ENCODE measurements at regions not wholly inside any gene's neighbourhood (a gene's known extent, or its start where the extent isn't known, plus 50 kb on each side); places are given as distances from the start of the nearest gene placed in this dataset.
"Not testable (repeated sequence)": the region's sequence is repeated elsewhere in the genome, so short reads cannot be mapped to it uniquely, and the experiment has no call there.

DNA sequence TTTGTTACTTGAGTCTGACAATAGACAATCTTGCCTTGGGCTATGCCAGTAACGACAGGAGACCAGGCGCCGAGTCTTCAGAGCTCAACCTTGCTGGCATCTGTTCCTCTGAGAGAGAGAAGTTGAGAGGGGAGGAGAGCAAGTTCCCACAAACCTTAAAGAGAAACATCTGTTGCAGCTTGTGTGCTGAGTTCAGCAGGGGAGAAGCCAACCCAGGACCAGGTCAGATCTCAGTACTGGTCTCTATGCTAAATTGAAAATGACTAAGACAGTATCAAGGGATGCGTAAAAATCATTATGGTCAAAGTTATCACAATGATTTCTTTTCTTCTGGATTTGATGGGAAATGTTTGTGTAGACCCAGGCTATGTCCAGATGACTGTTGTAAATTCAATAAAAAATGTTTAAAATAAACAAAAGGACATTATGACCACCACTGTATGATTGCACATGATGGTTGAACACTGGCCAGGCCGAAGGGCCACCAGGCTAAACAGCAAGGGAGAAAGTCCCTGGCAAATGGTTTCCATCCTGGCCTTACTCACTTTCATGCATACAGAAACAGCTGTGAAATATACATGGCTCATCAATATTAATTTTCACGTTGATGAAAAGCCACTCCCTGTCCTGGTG, 100.3 kb upstream of the PMAIP1 start:
- DNase-seq, result no peak

DNA sequence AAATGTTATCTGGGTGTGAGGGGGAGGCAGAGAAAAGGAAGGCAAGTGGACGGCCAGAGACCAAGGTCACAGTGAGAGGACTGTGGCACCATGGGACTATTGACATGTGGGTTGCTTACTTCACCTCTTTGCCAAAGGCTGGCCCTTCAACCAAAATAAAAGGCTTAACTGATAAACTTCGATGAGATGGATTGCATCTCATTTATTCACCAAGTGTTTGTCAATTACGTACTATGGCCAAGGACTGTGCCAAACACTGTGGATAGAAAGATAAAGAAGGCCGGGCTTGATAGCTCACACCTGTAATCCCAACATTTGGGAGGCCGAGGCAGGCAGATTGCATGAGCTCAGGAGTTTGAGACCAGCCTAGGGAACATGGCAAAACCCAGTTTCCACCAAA, 98.7 kb upstream of the CCBE1 start:
- DNase-seq, result no peak

DNA sequence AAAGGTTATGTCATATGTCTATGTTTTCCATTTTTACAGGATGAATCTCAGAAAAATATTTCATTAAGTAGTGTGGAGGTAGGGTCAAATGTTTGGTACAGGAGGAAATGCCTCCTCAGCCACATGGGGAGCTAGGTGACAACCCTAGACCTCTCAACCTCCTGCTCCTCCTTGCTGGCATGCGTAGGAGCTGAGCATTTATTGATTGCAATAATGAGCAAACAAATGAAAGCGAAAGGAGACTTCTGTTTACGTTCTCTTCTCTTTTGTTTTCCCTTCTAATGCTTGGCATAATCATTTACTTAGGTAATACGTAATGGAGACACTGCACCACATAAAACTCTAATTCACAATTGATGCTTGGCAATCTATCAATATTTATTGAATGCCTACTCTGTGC, 95.1 kb upstream of the CCBE1 start:
- no peak for DNase-seq

DNA sequence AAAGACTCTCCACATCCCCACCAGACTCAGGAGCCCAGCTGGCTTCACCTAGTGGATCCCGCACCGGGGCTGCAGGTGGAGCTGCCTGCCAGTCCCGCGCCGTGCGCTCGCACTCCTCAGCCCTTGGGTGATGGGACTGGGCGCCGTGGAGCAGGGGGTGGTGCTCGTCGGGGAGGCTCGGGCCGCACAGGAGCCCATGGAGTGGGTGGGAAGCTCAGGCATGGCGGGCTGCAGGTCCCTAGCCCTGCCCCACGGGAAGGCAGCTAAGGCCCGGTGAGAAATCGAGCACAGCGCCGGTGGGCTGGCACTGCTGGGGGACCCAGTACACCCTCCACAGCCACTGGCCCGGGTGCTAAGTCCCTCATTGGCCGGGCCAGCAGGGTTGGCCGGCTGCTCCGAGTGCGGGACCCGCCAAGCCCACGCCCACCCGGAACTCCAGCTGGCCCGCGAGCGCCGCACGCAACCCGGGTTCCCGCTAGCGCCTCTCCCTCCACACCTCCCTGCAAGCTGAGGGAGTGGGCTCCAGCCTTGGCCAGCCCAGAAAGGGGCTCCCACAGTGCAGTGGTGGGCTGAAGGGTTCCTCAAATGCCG, 93.2 kb upstream of the CCBE1 start:
- not testable (repeated sequence) for DNase-seq

DNA sequence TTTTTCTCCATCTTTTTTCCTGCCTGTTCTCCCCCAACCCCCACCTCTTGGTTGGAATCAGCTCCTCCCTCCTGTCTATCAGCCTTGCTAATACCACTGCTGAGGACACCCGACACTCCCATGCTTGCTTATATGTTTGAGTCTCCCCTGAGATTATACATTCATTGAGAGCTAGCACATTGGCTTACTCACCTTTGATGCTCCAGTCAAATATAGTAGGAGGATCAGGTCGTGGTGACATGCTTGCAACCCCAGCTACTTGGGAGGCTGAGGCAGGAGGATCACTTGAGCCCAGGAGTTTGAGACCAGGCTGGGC, 91.5 kb upstream of the CCBE1 start:
- no peak for DNase-seq

DNA sequence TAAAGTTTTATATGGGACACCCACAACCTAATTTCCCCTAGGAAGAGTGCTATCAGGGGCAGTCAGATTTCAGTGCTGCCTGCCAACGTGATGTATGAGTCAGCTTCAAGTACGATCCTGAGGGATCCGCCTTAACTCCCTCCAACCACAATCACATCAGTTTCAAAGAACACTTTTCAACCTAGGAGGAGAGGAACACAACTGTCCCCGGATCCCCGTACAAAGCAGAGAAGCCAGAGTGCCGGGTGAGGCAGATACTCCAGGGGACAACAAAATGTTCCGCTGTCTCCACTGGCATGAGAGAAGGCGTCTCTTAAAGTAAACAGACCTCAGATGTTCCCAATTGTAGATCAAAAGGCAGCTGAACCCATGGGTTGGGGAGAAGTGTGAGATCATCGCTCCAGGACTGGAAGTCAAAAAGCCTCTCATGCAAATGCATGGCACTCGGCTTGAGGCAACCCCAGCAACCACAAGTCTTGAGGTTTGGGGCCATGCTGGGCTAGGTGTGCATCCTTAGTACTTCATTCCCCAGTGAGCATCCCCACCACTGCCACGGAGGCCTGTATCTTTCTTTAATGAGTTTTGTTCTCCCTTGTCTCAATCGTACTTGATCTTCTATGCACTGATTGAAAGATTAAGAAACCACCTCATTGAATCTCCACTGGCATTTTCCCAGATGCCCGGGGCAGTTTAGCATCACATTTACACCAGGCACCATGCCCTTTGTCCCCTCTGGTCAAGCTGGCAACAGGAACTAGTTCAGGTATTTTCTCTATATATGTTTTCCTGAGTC, 91.0 kb upstream of the CCBE1 start:
- DNase-seq, result no peak

DNA sequence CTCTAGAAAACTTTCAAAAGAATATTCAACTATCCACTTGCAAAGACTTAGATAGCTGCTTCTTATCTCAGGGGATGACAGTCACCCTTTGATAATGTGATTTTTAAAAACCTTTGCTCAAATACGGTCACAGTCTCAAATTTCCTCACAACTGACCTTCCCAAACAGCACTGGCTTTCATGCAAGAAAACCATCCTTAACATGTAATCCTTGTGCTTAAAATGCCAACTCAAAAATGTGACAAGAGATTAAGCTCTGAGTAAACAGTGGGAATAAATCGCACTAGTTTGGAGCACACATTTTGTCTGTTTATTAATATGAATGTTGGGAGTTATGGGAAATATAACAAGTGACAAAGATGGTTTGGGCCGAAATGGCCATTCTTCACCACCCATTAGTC, 87.5 kb upstream of the CCBE1 start:
- DNase-seq, result no peak

DNA sequence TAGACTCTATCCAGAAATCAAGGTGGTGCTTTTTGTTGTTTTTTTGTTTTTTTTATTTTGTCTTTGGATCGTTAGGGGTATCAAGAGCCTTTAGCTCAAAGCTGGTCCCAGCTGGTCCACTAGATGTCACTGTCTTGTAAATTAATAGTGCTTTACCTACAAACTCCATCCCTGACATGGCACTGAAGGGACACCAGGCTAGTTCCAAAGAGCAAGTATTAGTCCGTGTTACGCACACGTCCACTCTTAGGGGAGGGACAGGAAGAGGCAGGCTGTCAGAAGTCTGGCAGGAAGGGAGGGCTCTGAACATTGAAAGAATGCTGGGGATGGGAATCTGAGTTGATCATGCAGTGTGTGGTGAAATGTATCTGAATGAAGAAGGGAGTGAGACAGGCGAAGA, 85.9 kb upstream of the CCBE1 start:
- DNase-seq, result no peak

DNA sequence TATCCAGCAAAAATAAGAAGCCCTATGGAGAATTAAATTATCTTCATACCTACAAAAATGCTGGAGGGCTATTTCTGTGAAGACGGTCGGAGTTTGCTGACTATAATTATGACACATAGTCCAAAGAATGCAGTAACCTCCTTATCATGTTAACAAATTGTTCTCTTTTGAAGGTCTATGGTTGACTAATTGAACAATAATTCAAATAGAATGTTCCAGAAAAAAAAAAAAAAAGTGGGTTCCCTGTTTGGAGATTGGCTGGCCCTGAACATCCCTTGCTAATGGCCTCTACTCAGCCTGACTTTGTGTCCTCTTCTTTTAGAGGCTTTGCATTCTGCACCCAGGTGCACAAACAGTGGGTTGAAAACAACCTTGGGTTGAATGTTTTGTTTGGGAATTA, 82.8 kb upstream of the CCBE1 start:
- no peak for DNase-seq

DNA sequence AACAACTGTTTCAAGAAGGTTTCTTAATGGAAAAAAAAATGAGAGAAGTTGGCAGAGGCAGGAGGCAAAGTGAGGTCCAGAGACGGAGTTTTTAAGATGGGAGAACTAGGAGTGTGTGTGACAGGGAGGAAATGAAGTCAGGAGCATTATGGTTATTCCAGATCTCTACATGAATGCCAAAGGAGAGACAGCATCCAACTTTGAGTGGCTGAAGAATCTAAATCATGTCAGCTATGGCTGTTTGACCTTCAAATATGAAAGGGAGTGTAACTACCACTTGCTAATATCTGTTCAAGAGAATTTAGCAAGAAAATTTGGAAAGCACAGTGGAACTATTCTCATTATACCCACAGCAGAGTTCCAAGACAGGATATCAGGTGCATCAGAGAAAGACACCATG, 81.2 kb upstream of the CCBE1 start:
- DNase-seq, result no peak

DNA sequence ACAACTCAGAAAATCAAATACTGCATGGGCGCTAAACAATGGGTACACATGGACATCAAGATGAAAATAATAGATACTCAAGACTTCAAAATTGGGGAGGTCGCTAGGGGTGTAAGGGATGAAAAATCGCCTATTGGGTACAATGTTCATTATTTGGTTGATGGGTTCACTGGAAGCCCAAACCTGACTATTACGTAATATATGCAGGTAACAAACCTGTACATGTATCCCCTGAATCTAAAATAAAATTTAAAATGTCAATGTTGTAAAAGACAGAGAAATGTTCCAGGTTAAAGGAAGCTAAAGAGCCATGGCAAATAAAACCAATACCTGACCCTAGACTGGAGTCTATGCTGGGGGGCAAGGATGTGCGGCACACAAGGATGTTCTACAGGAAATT, 80.4 kb upstream of the CCBE1 start:
- DNase-seq, result no peak

DNA sequence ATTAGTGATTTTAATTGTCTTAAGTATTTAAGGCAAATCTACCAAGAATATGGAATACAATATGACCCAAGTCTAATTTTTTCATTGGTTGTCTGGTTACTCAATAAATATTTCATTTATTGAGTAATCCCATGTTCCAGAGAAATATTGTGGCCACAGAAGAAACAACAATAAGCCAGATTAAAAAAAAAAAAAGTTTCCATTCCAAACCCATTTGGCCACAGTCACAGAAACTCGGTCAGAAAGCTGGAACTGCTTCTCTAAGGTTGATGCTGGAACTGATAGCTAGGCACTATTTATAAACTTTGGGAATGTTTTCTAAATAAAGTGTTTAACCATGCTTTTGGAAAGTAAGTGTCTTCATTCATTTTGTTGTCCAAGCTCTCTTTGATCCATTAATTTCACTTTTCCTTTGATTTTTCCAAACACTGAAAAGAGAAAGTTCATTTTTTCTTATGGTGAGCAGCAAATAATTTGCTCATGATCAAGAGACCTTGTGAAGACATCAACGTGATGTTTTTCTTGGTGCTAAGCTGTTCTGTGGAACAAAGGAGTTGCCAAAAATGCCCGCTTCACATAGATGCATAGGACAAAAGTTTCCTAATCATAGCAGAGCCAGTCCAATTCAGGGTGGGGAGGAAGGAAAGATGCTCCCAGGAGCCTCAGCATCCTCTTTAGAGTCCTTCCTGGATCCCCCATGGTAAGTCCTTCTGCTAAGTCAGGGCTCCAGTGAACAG, 72.1 kb upstream of the CCBE1 start:
- no peak for DNase-seq

DNA sequence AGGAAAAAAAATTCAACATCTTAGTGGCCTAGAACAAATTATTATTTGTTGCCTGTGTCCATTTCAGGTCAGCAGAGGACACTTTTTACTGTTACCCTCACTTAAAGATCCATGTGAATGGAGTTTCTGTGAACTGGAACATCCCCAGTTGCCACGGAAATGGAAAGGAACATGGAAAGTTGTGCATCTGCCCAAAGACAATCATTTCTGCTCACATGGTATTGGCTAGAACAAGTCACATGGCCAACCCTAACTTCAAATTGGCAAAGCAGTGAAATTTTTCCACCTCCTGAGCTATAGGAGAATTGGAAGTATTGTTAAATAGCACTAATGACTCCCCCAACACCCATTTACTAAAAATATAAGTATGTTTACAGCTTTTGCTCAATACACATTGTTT, 71.2 kb upstream of the CCBE1 start:
- no peak for DNase-seq

DNA sequence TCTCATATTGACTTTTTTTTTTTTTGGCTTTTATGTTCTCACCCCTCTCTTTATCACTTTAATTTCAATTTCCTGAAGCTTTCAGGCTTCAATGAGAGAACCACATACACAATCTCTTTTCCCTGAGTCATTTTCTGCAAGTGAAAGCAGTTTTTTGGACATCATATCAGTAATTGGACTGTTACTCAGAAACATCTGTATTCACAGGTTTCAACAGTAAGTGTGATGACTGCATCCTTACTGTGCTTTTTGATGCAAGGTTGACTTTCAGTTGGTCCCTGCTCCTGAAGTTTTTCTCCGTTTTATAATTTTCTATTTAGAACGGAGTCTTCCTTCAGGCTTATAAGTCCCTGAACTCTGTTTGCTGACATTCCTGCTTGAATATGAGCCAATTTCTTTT, 70.5 kb upstream of the CCBE1 start:
- DNase-seq, result no peak

DNA sequence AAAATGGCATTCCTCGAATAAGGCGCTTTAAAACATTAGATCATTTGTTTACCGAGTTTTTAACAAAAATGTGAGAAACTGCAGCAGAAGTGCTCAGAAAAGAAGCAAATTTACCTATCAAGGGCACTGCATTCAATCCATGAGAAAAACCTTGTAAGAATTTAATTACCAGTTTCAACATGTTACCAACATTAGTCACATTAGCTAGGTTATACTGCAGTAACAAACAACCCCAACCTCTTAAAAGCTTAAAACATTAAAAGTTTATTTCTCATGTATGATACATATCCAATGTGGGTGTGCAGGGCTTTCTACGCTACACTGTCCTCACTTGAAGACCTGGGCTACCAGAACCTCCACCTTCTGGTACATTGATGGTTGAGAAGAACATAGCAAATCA, 68.1 kb upstream of the CCBE1 start:
- no peak for DNase-seq

DNA sequence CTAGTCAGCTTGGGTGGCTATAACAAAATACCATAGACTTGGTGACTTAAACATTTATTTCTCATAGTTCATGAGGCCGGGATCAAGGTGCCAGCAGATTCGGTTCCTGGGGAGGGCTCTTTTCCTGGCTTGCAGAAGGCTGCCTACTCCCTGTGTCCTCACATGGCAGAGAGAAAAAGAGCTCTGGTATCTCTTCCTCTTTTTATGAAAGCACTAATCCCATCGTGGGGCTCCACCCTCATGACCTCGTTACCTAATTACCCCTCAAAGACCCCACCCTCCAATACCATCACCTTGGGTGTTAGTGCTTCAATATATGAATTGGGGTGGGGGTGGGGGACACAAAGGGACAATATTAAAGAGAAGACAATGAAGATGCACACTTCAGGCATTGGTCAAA, 67.1 kb upstream of the CCBE1 start:
- no peak for DNase-seq

DNA sequence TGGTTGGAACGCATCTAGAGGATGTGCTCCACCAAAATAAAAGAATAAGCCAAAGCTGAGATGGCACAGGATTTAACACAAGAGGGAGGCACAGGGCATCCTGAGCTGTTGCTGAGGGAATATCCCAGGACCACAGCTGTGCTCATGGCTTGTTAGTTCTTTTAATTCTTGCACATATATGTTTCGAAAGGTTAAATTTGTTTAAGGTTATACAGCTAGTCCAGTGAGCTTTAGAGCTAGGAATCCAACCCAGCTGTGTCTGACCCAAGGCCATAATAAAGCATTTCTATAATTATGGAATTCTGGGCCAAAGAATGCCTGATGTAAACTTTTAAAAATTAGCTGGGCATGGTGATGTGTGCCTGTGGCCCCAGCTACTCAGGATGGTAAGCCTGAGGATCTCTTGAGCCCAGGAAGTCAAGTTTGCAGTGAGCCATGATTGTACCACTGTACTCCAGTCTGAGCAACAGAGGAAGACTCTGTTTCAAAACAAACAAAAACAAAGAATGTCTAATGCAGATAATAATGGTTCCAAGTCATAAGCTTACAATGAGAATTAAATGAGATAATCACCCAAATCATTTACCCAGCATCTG, 66.4 kb upstream of the CCBE1 start:
- no peak for DNase-seq

DNA sequence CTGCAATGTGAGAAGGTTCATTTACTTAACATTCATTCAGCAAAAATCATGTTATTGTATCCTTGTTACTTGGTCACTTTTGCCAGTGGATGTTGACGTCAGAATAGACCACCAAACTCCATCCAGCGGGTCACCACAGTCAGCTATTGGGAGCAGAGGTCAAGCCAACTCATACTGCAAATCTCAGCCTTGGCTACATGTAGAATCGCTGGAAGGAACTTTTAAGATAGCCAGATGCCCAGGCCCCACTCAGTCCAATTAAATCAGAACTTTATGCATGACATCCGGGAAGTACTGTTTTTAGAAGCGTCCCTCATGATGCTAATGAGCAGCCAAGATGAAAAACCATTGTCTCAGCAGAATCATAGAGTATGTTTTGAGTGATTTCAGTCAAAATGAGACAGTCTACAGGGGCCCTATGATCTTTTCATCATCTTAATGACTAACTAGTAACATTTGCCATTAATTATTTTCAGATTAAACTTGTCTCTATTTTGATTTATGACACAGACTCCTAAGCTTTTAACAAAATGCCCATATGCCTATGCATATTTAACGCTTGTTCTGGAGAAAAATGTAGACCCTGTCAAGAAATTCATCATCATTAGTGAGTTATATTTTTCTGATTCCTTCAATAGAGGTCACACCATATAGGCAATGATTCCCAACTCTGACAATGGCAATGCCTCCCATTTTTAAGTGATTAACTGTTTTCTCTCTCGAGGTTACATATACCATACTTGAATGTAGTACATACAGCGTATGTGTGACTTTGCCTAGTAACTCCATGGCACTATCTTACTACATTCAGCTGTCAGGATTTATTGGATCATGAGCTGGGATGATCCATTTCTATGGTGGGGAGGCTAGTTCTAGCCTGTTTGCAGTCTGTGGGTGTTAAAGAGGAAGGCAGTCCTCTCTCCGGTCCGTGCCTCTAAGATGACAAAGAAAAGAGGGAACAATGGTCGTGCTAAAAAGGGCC, 63.7 kb upstream of the CCBE1 start:
- DNase-seq, result no peak

DNA sequence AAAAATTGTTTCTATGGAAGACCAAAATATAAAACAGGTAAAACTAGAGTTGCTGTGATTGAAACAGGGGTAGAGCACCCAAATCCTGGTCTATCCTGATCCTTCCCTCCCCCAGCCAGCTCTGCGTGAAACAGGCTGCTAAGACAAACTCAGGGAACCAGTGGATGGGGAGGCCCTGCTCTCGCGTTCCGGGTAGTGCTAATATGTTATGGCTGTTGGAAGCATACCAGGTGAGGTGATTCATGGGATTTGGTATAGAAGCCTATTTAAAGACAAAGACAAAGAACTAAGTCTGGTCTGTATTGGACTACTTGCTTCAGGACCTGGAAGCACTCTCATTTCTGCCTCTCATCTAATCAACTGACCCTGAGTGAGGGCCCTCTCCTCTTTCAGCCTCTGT, 63.0 kb upstream of the CCBE1 start:
- no peak for DNase-seq

DNA sequence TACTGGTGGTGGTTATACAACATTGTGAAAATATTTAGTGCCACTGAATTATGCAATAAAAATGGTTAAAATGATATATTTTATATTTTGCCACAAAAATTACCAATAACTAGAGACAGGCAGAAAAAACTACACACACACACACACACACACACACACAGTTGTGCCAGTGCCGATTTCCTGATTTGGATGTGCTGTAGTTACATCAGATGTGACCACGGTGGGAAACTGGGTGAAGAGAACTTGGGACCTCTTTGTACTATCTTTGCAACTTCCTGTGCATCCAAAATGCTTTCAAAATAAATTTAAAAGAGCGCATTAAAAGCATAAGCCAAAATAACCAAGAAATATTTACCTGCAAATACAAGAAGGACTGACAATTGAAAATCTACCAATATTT, 61.6 kb upstream of the CCBE1 start:
- DNase-seq, result no peak

DNA sequence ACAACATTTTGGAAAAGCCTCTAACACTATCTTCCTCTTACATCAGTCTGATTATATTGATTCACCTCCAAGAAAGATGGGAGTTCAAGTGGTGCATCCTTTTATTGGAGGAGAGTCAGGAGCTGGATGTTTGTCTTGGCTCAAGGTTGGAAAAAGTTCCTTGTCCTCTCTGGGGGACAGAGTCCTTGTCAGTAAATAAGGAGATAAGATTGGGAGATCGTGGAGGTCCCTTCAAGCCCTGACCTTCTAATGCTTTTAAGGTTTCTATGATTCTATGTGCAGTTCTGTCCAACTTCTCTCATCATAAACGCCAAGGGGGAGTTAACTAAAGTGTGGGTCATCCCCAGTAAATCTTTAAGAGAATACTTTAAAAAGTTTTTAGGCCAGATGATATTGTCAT, 60.9 kb upstream of the CCBE1 start:
- DNase-seq, result no peak

DNA sequence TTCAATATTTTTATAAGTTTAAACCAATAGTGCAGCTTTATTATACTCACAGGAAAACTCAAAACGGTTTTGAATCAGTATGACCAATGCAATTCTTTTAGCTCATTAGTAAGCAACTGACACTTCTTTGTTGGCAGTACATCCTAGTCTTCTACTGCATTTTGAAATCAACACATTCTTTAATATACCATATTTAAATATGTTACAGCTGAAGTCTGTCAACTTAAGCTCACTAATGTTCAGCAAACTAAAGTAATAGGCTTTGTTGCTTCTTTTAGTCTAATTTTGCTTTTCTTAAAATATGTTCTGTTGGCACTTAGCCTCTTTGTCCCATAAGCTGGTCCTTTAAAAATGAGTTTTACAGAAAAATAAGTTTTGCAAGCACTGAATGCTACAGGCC, 55.4 kb upstream of the CCBE1 start:
- no peak for DNase-seq

Measured in activated CD4-positive, alpha-beta T cell treated with anti-CD3 and anti-CD28 coated beads for 4 hours (primary cell).